ENCODE measurements at regions not wholly inside any gene's neighbourhood (a gene's known extent, or its start where the extent isn't known, plus 50 kb on each side); places are given as distances from the start of the nearest gene placed in this dataset.

DNA sequence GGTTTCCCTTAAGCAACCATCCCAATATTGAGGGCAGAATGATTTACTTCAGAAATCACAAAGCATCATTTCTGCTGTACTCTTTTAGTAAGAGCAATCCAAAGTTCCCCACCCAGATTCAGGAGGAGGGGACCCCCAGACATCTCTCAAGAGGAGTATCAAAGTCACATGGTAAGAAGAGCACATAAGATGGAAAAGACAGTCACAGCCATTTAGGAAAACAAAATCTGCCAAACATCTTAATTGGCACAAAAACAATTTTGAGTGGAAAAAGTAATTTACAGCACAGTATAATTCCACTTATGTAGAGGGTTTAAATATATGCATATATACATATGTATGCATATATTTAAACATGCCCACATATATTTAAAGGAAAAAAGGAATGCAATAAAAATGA, 1329.0 kb upstream of the CELF2 start:
- ChIA-PET POLR2A (no interaction called here), CTCF (no interaction called here)
- no peak for FAIRE-seq
- H3K4me3 ChIP-seq = no peak overlapping the region
- no peak for DNase-seq (ENCODE audit: low read depth in 1 of 2, low spot score in 1 of 2)
- H3K9me3 ChIP-seq = no peaks in the 10 kb centered on the region
- ATAC-seq = no peak
- H3K4me2 ChIP-seq = no peak overlapping the region
- H3K4me1 ChIP-seq = no peaks in the 10 kb centered on the region
- H3K27ac ChIP-seq = no peak overlapping the region
- TF ChIP-seq HOXB5 (CRISPR knock-in tag; IDR thresholded peaks at IDR 0.05) (no peak), FOSL2 (IDR thresholded peaks at IDR 0.05) (no peak), FOSL2 (CRISPR knock-in tag; IDR thresholded peaks at IDR 0.05) (no peak), GATA3 (IDR thresholded peaks at IDR 0.05; ENCODE audit: borderline replicate concordance) (no peak), MYC (IDR thresholded peaks at IDR 0.05; ENCODE audit: borderline replicate concordance, low read length) (no peak), NPAS2 (CRISPR knock-in tag; IDR thresholded peaks at IDR 0.05; ENCODE audit: borderline replicate concordance) (no peak)

DNA sequence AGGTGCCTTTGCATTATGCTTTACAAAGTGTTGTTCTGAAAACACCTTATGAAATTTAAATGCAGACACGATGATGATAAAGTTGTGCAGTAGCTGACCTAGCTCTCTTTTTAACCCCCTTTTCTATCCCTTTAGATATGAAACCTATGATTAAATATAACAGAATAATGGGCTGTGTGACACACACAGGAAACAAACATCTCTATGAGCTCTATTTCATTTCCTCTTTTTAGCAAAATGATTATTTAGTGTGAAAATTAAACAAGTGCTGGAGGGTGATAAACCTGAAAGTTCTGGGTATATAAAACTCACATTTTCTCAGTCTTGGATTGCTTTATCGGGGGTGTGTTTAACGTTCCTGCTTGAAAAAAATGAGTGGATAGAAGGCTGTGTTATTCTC, 1310.5 kb upstream of the CELF2 start:
- no peaks in the 10 kb centered on the region for H3K9me3 ChIP-seq
- CTCF ChIA-PET = no interaction called here
- no peaks in the 10 kb centered on the region for H3K4me1 ChIP-seq
- no peak overlapping the region for H3K4me2 ChIP-seq
- WGBS (ENCODE audit: missing lambda C conversion rate) = 30% methylated on average over 3 of the region's 3 CpGs
- DNase-seq (ENCODE audit: low read depth in 1 of 2, low spot score in 1 of 2) = no peak
- no peak overlapping the region for H3K27ac ChIP-seq
- H3K4me3 ChIP-seq = no peak overlapping the region
- FAIRE-seq = no peak
- POLR2A ChIA-PET = no interaction called here
- no peak for TF ChIP-seq HEYL (CRISPR knock-in tag; IDR thresholded peaks at IDR 0.05)
- TF ChIP-seq NR3C1 (IDR thresholded peaks at IDR 0.05) = no peak
- no peak for TF ChIP-seq EP300 (IDR thresholded peaks at IDR 0.05)
- no peak for TF ChIP-seq ZFP36 (IDR thresholded peaks at IDR 0.05; ENCODE audit: borderline replicate concordance, partially characterized antibody)
- TF ChIP-seq RARB (CRISPR knock-in tag; IDR thresholded peaks at IDR 0.05) = no peak
- TF ChIP-seq SMC3 (IDR thresholded peaks at IDR 0.05) = no peak
- no peak for TF ChIP-seq MYC (IDR thresholded peaks at IDR 0.05; ENCODE audit: borderline replicate concordance, low read length)
- TF ChIP-seq ESRRA (IDR thresholded peaks at IDR 0.05; ENCODE audit: borderline replicate concordance, low read length) = no peak
- no peak for TF ChIP-seq HOXB5 (CRISPR knock-in tag; IDR thresholded peaks at IDR 0.05)
- ATAC-seq = no peak

DNA sequence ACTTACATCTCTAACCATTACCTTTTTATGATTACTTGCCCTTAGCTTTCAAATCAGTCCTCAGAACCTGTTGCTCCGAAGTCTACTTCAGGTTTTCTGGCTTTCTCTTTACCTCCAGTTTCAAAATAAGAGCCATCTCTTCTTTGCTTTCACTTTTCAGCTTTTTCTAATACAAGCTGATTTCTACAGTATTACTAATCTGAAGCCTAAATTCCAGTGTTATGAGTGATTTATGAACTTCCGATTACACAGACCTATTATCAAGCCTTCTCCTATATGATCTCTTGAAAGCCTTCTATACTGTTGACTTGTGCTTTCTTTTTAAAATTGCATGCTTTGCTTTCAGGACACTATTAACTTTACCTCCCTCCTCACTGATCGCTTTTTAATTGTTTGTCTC, 1307.8 kb upstream of the CELF2 start:
- no peak overlapping the region for H3K27ac ChIP-seq
- DNase-seq (ENCODE audit: low read depth in 1 of 2, low spot score in 1 of 2) (no peak), ATAC-seq (no peak), FAIRE-seq (no peak)
- no peaks in the 10 kb centered on the region for H3K9me3 ChIP-seq
- H3K4me3 ChIP-seq = no peak overlapping the region
- H3K4me2 ChIP-seq = no peak overlapping the region
- 24% methylated on average over 3 of the region's 3 CpGs for WGBS (ENCODE audit: missing lambda C conversion rate)
- no peaks in the 10 kb centered on the region for H3K4me1 ChIP-seq
- ChIA-PET CTCF (no interaction called here), POLR2A (no interaction called here)
- TF ChIP-seq HOXB5 (CRISPR knock-in tag; IDR thresholded peaks at IDR 0.05) (no peak), RCOR1 (IDR thresholded peaks at IDR 0.05; ENCODE audit: low read depth, low read length) (no peak), ZSCAN20 (CRISPR knock-in tag; IDR thresholded peaks at IDR 0.05) (no peak), KDM5A (IDR thresholded peaks at IDR 0.05) (no peak), RFX5 (IDR thresholded peaks at IDR 0.05) (no peak), KDM1A (IDR thresholded peaks at IDR 0.05; ENCODE audit: low read depth) (no peak), EP300 (IDR thresholded peaks at IDR 0.05) (no peak), FOSL2 (IDR thresholded peaks at IDR 0.05) (no peak), FOSL2 (CRISPR knock-in tag; IDR thresholded peaks at IDR 0.05) (no peak), FOSB (CRISPR knock-in tag; IDR thresholded peaks at IDR 0.05) (no peak), POLR2AphosphoS2 (conservative IDR thresholded peaks at IDR 0.05; ENCODE audit: low read length) (no peak), CHD2 (IDR thresholded peaks at IDR 0.05; ENCODE audit: low read length, partially characterized antibody) (no peak), MAFK (IDR thresholded peaks at IDR 0.05; ENCODE audit: partially characterized antibody) (no peak), CBX2 (IDR thresholded peaks at IDR 0.05; ENCODE audit: borderline replicate concordance, low read depth) (no peak), SMC3 (IDR thresholded peaks at IDR 0.05) (no peak), NR3C1 (IDR thresholded peaks at IDR 0.05) (no peak)
- TF ChIP-seq, protein P1, sequence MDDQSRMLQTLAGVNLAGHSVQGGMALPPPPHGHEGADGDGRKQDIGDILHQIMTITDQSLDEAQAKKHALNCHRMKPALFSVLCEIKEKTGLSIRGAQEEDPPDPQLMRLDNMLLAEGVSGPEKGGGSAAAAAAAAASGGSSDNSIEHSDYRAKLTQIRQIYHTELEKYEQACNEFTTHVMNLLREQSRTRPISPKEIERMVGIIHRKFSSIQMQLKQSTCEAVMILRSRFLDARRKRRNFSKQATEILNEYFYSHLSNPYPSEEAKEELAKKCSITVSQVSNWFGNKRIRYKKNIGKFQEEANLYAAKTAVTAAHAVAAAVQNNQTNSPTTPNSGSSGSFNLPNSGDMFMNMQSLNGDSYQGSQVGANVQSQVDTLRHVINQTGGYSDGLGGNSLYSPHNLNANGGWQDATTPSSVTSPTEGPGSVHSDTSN (IDR thresholded peaks at IDR 0.05) = no peak
- TF ChIP-seq, protein P2, sequence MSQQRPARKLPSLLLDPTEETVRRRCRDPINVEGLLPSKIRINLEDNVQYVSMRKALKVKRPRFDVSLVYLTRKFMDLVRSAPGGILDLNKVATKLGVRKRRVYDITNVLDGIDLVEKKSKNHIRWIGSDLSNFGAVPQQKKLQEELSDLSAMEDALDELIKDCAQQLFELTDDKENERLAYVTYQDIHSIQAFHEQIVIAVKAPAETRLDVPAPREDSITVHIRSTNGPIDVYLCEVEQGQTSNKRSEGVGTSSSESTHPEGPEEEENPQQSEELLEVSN (IDR thresholded peaks at IDR 0.05; ENCODE audit: borderline replicate concordance, low read depth) = no peak
- TF ChIP-seq, protein P3, sequence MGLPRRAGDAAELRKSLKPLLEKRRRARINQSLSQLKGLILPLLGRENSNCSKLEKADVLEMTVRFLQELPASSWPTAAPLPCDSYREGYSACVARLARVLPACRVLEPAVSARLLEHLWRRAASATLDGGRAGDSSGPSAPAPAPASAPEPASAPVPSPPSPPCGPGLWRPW (IDR thresholded peaks at IDR 0.05) = no peak
- TF ChIP-seq, protein P4, sequence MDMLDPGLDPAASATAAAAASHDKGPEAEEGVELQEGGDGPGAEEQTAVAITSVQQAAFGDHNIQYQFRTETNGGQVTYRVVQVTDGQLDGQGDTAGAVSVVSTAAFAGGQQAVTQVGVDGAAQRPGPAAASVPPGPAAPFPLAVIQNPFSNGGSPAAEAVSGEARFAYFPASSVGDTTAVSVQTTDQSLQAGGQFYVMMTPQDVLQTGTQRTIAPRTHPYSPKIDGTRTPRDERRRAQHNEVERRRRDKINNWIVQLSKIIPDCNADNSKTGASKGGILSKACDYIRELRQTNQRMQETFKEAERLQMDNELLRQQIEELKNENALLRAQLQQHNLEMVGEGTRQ (IDR thresholded peaks at IDR 0.05) = no peak
